Endodermal cell (in vitro differentiated cells): ENCODE measurements at regions not wholly inside any gene's neighbourhood (a gene's known extent, or its start where the extent isn't known, plus 50 kb on each side); places are given as distances from the start of the nearest gene placed in this dataset.
A peak's percentile ranks its signal among the peaks of the same experiment; 100 is the strongest.

Experiments
- DNase-seq: peaks from one replicate; pipeline ENCODE4 v3.0.0-alpha.2; 2017
- H3K27ac ChIP-seq: 2 replicates; pipeline ENCODE4 v1.5.1; 2013; ENCODE audit warnings: mild to moderate bottlenecking, low read depth, low read length, moderate library complexity
- H3K27me3 ChIP-seq: 2 replicates; pipeline ENCODE4 v1.6.1; 2013; ENCODE audit warnings: mild to moderate bottlenecking, low read length, moderate library complexity; ENCODE audit not compliant: insufficient read depth, control insufficient read depth, poor library complexity, severe bottlenecking
- H3K36me3 ChIP-seq: 2 replicates; pipeline ENCODE4 v1.7.0; 2013; ENCODE audit warnings: mild to moderate bottlenecking, low read length, moderate library complexity; ENCODE audit not compliant: control insufficient read depth, insufficient read depth
- H3K4me1 ChIP-seq: one replicate; pipeline ENCODE4 v1.7.0; 2013; ENCODE audit warnings: low read length; ENCODE audit not compliant: control insufficient read depth, insufficient read depth
- H3K4me3 ChIP-seq: 2 replicates; pipeline ENCODE4 v1.5.1; 2013; ENCODE audit warnings: mild to moderate bottlenecking, low read length, moderate library complexity
- H3K9ac ChIP-seq: 2 replicates; pipeline ENCODE4 v1.6.1; 2013; ENCODE audit warnings: mild to moderate bottlenecking, low read length, moderate library complexity; ENCODE audit not compliant: poor library complexity, severe bottlenecking; ENCODE audit errors: extremely low read depth
- H3K9me3 ChIP-seq: 2 replicates; pipeline ENCODE4 v1.6.1; 2013; ENCODE audit warnings: mild to moderate bottlenecking, low read length, moderate library complexity; ENCODE audit not compliant: control insufficient read depth
- H3K27ac Mint-ChIP-seq: 2 replicates; pipeline ENCODE4 v1.8.0; 2020; ENCODE audit warnings: mixed read lengths
- H3K27me3 Mint-ChIP-seq: 2 replicates; pipeline ENCODE4 v1.8.0; 2021; ENCODE audit warnings: mild to moderate bottlenecking, mixed read lengths; ENCODE audit not compliant: insufficient read depth
- H3K36me3 Mint-ChIP-seq: 2 replicates; pipeline ENCODE4 v1.8.0; 2020; ENCODE audit warnings: low read depth, mixed read lengths
- H3K4me1 Mint-ChIP-seq: 2 replicates; pipeline ENCODE4 v1.8.0; 2020; ENCODE audit warnings: mixed read lengths
- H3K4me3 Mint-ChIP-seq: 2 replicates; pipeline ENCODE4 v1.8.0; 2020; ENCODE audit warnings: mild to moderate bottlenecking, moderate library complexity, mixed read lengths
- H3K9me3 Mint-ChIP-seq: 2 replicates; pipeline ENCODE4 v1.8.0; 2020; ENCODE audit warnings: mild to moderate bottlenecking, mixed read lengths
- WGBS, 2 experiments: methylation state at CpG; one replicate each; pipeline versions ENCODE4 v1.1.5 to v1.1.7; 2013; ENCODE audit warnings: missing lambda C conversion rate in 2 of 2, mixed read lengths in 1 of 2; ENCODE audit not compliant: insufficient coverage in 1 of 2, insufficient read length in 1 of 2; 5-methylcytosine and 5-hydroxymethylcytosine counted together
- TF ChIP-seq, protein P1 (sequence below): fragments of 200-600 bp; sonication (generic); conservative IDR thresholded peaks from 2 replicates; pipeline ENCODE4 v1.5.0; 2021; ENCODE audit warnings: antibody characterized with exemption, mild to moderate bottlenecking

GRCh38 chr10:44008270-44008916, 359.7 kb upstream of the ZNF32 start:
- WGBS, 2 experiments, result 81 to 90% methylated on average over 5 to 10 of the region's 10 CpGs

GRCh38 chr10:44006771-44007170, 358.1 kb upstream of the ZNF32 start:
- Mint-ChIP-seq H3K27me3 (peaks cover 3% of the 10 kb centered on the region), H3K4me3 (no peak overlapping the region), H3K36me3 (no peaks in the 10 kb centered on the region), H3K27ac (no peak overlapping the region), H3K4me1 (no peaks in the 10 kb centered on the region), H3K9me3 (no peaks in the 10 kb centered on the region)
- H3K9ac ChIP-seq, result no peak overlapping the region
- no peaks in the 10 kb centered on the region for H3K9me3 ChIP-seq
- TF ChIP-seq, protein P1, sequence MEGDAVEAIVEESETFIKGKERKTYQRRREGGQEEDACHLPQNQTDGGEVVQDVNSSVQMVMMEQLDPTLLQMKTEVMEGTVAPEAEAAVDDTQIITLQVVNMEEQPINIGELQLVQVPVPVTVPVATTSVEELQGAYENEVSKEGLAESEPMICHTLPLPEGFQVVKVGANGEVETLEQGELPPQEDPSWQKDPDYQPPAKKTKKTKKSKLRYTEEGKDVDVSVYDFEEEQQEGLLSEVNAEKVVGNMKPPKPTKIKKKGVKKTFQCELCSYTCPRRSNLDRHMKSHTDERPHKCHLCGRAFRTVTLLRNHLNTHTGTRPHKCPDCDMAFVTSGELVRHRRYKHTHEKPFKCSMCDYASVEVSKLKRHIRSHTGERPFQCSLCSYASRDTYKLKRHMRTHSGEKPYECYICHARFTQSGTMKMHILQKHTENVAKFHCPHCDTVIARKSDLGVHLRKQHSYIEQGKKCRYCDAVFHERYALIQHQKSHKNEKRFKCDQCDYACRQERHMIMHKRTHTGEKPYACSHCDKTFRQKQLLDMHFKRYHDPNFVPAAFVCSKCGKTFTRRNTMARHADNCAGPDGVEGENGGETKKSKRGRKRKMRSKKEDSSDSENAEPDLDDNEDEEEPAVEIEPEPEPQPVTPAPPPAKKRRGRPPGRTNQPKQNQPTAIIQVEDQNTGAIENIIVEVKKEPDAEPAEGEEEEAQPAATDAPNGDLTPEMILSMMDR, result no peak
- no peaks in the 10 kb centered on the region for H3K36me3 ChIP-seq
- WGBS, 2 experiments, result 100% methylated on average over 1 of the region's 1 CpG
- no peaks in the 10 kb centered on the region for H3K4me1 ChIP-seq
- no peak overlapping the region for H3K27ac ChIP-seq
- DNase-seq, result no peak
- no peaks in the 10 kb centered on the region for H3K27me3 ChIP-seq
- no peak overlapping the region for H3K4me3 ChIP-seq

More at GRCh38 chr10:44008270-44008916, 359.7 kb upstream of the ZNF32 start:
- no peaks in the 10 kb centered on the region for H3K27me3 ChIP-seq
- Mint-ChIP-seq H3K36me3 (no peaks in the 10 kb centered on the region), H3K27me3 (peaks cover 3% of the 10 kb centered on the region), H3K4me1 (peaks cover 11% of the 10 kb centered on the region), H3K4me3 (no peak overlapping the region), H3K27ac (no peak overlapping the region), H3K9me3 (no peaks in the 10 kb centered on the region)
- H3K9me3 ChIP-seq, result no peaks in the 10 kb centered on the region
- no peak overlapping the region for H3K27ac ChIP-seq
- TF ChIP-seq, protein P1, result no peak
- H3K4me3 ChIP-seq, result no peak overlapping the region
- H3K36me3 ChIP-seq, result no peaks in the 10 kb centered on the region
- DNase-seq, result peak; percentile 37
- no peak overlapping the region for H3K9ac ChIP-seq
- peaks cover 4% of the 10 kb centered on the region for H3K4me1 ChIP-seq

DNA sequence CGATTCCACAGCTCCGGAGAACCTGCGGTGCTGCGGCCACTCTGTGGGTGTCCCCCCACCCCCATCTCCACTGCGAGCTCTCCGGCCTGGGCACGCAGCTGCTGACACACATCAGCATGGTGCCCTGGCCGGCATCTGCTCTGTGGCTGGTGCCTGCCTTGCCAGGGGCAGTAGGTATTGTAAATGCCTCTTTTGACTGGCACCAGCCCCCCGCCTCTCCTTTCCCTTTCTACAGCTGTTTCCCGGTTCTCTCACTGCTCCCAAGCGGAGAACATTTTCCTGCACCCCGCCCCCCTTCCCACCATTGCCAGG, 357.1 kb upstream of the ZNF32 start:
- Mint-ChIP-seq H3K9me3 (no peaks in the 10 kb centered on the region), H3K36me3 (no peaks in the 10 kb centered on the region)
- TF ChIP-seq, protein P1, result no peak

More for the DNA sequence above, 357.1 kb upstream of the ZNF32 start:
- Histone ChIP-seq H3K27ac (no peak overlapping the region), H3K9me3 (no peaks in the 10 kb centered on the region), H3K9ac (no peak overlapping the region), H3K27me3 (no peaks in the 10 kb centered on the region), H3K36me3 (no peaks in the 10 kb centered on the region), H3K4me1 (no peaks in the 10 kb centered on the region), H3K4me3 (no peak overlapping the region)
- H3K4me1 Mint-ChIP-seq, result no peaks in the 10 kb centered on the region
- no peak overlapping the region for H3K27ac Mint-ChIP-seq
- no peak overlapping the region for H3K4me3 Mint-ChIP-seq
- no peak for DNase-seq
- peaks cover 3% of the 10 kb centered on the region for H3K27me3 Mint-ChIP-seq
- 84 to 95% methylated on average over 8 to 12 of the region's 12 CpGs for WGBS, 2 experiments
